ENCODE measurements at regions not wholly inside any gene's neighbourhood (a gene's known extent, or its start where the extent isn't known, plus 50 kb on each side); places are given as distances from the start of the nearest gene placed in this dataset.

DNA sequence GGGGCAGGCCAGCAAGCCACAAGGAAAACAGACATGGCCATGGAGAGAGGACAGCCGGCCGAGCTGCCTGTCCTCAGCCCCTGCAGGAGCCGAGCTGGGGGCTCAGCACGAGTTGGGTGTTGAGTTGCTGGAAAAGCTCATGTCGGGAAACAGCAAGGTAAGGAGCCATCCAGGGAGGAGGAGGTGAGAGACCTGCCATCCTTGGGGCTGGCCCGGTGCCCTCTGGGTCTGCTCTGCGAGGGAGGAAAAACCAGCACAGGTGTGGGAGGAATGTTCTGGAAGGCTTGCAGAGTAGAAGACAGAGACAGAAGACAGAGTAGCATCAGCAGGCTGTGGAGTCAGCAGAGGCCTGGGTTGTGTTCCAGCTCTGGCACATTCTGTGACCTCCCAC is 548.8 kb downstream of the PTPRU start:
- DNase-seq: no peak
- Mint-ChIP-seq H3K27me3 (ENCODE audit: insufficient read depth, unreplicated experiment) (peaks cover 18% of the 10 kb centered on the region), H3K36me3 (ENCODE audit: insufficient read depth, unreplicated experiment) (no peaks in the 10 kb centered on the region), H3K27ac (ENCODE audit: unreplicated experiment) (no peak overlapping the region), H3K4me3 (ENCODE audit: unreplicated experiment) (no peak overlapping the region), H3K4me1 (ENCODE audit: low read depth, unreplicated experiment) (no peaks in the 10 kb centered on the region), H3K9me3 (ENCODE audit: unreplicated experiment) (no peaks in the 10 kb centered on the region)
- Histone ChIP-seq H3K27me3 (replicated peaks; ENCODE audit: control insufficient read depth, insufficient read depth, low read length) (no peaks in the 10 kb centered on the region), H3K9me3 (no peaks in the 10 kb centered on the region), H3K36me3 (ENCODE audit: control insufficient read depth, insufficient read depth, low read length) (no peaks in the 10 kb centered on the region), H3K4me1 (no peaks in the 10 kb centered on the region), H3K4me3 (ENCODE audit: low read depth, low read length) (no peak overlapping the region)
- intact Hi-C loops (cut with micrococcal nuclease; ENCODE audit: unreplicated experiment): no loop called here
- no TSS peak for BruUV-seq (replicated peaks)
- TF ChIP-seq, protein P1, sequence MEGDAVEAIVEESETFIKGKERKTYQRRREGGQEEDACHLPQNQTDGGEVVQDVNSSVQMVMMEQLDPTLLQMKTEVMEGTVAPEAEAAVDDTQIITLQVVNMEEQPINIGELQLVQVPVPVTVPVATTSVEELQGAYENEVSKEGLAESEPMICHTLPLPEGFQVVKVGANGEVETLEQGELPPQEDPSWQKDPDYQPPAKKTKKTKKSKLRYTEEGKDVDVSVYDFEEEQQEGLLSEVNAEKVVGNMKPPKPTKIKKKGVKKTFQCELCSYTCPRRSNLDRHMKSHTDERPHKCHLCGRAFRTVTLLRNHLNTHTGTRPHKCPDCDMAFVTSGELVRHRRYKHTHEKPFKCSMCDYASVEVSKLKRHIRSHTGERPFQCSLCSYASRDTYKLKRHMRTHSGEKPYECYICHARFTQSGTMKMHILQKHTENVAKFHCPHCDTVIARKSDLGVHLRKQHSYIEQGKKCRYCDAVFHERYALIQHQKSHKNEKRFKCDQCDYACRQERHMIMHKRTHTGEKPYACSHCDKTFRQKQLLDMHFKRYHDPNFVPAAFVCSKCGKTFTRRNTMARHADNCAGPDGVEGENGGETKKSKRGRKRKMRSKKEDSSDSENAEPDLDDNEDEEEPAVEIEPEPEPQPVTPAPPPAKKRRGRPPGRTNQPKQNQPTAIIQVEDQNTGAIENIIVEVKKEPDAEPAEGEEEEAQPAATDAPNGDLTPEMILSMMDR (IDR thresholded peaks at IDR 0.05; ENCODE audit: insufficient read depth in 1 of 2, low read depth in 1 of 2, low read length in 1 of 2, severe bottlenecking in 1 of 2, unreplicated experiment in 1 of 2): no peak
- ChIA-PET POLR2A (no interaction called here), CTCF (no interaction called here)

DNA sequence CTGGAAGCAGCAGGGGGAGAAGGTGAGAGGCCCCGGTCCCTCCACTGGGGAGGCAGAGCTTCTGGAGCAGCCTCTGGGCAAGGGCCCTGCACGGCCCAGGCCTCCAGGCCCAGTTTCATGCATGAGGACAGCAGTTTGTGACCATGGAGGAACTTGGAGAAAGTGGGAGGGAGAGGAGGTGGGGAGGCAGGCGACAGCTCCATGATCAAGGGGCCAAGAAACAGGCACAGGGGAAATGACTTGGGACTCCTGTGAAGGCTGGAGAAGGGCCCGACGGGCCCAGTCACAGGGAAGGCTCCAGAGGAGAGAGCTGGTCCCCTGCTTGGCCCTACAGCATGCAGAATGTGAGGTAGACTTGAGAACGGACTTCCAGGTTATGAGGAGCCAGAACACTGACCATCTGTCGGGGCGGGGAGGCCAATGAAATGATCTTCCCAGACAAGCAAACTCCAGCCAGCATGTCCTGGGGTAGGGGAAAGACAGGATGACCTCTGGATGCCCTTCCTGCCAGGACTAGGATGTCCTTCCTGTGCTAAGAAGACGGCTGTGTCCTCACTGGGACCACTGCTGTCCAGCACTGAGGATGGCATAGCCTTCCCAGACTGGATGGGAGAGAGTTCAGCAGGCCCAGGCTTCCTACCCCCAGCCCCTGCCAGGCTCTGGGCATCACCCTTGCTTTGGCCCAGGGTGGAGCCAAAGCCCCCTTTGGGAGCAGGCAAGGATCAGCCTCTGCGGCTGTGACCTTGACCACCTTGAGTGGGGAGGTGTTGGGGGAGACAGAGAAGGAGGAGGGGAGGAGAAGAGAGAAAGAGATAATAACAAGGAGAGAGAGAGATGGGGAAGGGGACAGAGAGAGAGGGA is 548.2 kb downstream of the PTPRU start:
- Histone ChIP-seq H3K27me3 (replicated peaks; ENCODE audit: control insufficient read depth, insufficient read depth, low read length) (no peaks in the 10 kb centered on the region), H3K4me3 (ENCODE audit: low read depth, low read length) (no peak overlapping the region), H3K36me3 (ENCODE audit: control insufficient read depth, insufficient read depth, low read length) (no peaks in the 10 kb centered on the region), H3K4me1 (no peaks in the 10 kb centered on the region), H3K9me3 (no peaks in the 10 kb centered on the region)
- intact Hi-C loops (cut with micrococcal nuclease; ENCODE audit: unreplicated experiment): no loop called here
- no peaks in the 10 kb centered on the region for H3K9me3 Mint-ChIP-seq (ENCODE audit: unreplicated experiment)
- ChIA-PET POLR2A (no interaction called here), CTCF (no interaction called here)
- H3K36me3 Mint-ChIP-seq (ENCODE audit: insufficient read depth, unreplicated experiment): no peaks in the 10 kb centered on the region
- DNase-seq: no peak
- H3K27ac Mint-ChIP-seq (ENCODE audit: unreplicated experiment): no peak overlapping the region
- BruUV-seq (replicated peaks): no TSS peak
- H3K27me3 Mint-ChIP-seq (ENCODE audit: insufficient read depth, unreplicated experiment): peaks cover 18% of the 10 kb centered on the region
- TF ChIP-seq, protein P1 (IDR thresholded peaks at IDR 0.05; ENCODE audit: insufficient read depth in 1 of 2, low read depth in 1 of 2, low read length in 1 of 2, severe bottlenecking in 1 of 2, unreplicated experiment in 1 of 2): no peak
- H3K4me1 Mint-ChIP-seq (ENCODE audit: low read depth, unreplicated experiment): no peaks in the 10 kb centered on the region
- no peak overlapping the region for H3K4me3 Mint-ChIP-seq (ENCODE audit: unreplicated experiment)

DNA sequence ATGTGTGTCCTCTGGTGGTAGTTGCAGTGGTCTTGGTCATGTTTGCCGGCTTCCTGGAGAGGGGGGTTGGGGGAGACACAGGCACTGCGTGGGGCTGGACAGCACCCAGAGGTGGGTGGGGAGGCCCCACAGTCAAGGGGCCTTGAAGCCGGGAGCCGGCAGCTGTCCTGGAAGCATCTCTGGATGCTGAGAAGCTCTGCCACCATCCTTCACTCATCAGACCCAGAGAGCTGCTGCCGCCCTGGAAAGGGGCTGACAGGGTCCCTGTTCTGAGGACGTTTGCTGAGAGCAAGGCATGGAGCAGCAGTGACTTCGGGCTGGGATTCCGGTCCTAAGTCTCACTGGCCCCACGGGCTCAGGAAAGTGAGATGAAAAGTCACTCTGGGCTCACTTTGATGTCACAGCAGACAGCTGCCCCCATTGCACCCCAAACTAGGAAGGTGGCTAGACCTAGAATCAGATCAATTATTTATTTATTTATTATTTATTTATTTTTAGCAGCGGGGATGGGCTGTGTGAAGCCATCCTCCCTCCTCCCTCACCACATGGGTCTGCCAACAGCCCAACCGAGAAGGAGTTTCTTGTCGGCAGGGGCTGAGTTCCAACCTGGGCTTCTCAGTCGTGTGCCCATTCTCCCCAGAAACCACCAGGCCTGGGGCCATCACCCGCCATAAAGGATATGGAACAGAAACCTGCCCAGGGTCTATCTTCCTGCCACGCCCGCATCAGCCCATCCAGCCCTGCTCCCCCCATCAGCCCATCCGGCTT is 547.4 kb downstream of the PTPRU start:
- BruUV-seq (replicated peaks): no TSS peak

More for the DNA sequence above, 547.4 kb downstream of the PTPRU start:
- Mint-ChIP-seq H3K4me1 (ENCODE audit: low read depth, unreplicated experiment) (no peaks in the 10 kb centered on the region), H3K36me3 (ENCODE audit: insufficient read depth, unreplicated experiment) (no peaks in the 10 kb centered on the region), H3K27me3 (ENCODE audit: insufficient read depth, unreplicated experiment) (peaks cover 22% of the 10 kb centered on the region), H3K4me3 (ENCODE audit: unreplicated experiment) (no peak overlapping the region), H3K27ac (ENCODE audit: unreplicated experiment) (no peak overlapping the region), H3K9me3 (ENCODE audit: unreplicated experiment) (no peaks in the 10 kb centered on the region)
- ChIA-PET POLR2A (no interaction called here), CTCF (interaction anchor here (0.6 kb wide), 1 partner anchor 300 kb away, joined by 3 read pairs; no protein-coding TSS in a partner anchor)
- no peaks in the 10 kb centered on the region for H3K4me1 ChIP-seq
- TF ChIP-seq, protein P1 (IDR thresholded peaks at IDR 0.05; ENCODE audit: insufficient read depth in 1 of 2, low read depth in 1 of 2, low read length in 1 of 2, severe bottlenecking in 1 of 2, unreplicated experiment in 1 of 2): no peak
- no peaks in the 10 kb centered on the region for H3K36me3 ChIP-seq (ENCODE audit: control insufficient read depth, insufficient read depth, low read length)
- no peaks in the 10 kb centered on the region for H3K9me3 ChIP-seq
- H3K4me3 ChIP-seq (ENCODE audit: low read depth, low read length): no peak overlapping the region
- intact Hi-C loops (cut with micrococcal nuclease; ENCODE audit: unreplicated experiment): no loop called here
- H3K27me3 ChIP-seq (replicated peaks; ENCODE audit: control insufficient read depth, insufficient read depth, low read length): no peaks in the 10 kb centered on the region
- no peak for DNase-seq
